ENCODE measurements at regions not wholly inside any gene's neighbourhood (a gene's known extent, or its start where the extent isn't known, plus 50 kb on each side); places are given as distances from the start of the nearest gene placed in this dataset.
"Not testable (repeated sequence)": the region's sequence is repeated elsewhere in the genome, so short reads cannot be mapped to it uniquely, and the experiment has no call there.

GRCh38 chr12:46988122-46988521, 91.3 kb upstream of the PCED1B start:
- WGBS, 2 donors = 50 to 55% methylated on average over 1 of the region's 1 CpG
- H3K9me3 ChIP-seq (ENCODE audit: control insufficient read depth in 2 of 2, insufficient read depth in 1 of 2, low read depth in 1 of 2, low read length in 1 of 2); H3K4me3 ChIP-seq (ENCODE audit: low read depth in 1 of 2, low read length in 2 of 2); H3K36me3 ChIP-seq (ENCODE audit: control insufficient read depth in 2 of 2, insufficient read depth in 2 of 2, low read length in 1 of 2); H3K27me3 ChIP-seq (ENCODE audit: control insufficient read depth in 1 of 2, insufficient read depth in 2 of 2, low read length in 2 of 2); H3K4me1 ChIP-seq (ENCODE audit: control insufficient read depth in 2 of 2, insufficient read depth in 2 of 2, low read length in 1 of 2); H3K27ac ChIP-seq (ENCODE audit: low read depth in 2 of 2, low read length in 1 of 2): not testable (repeated sequence)

GRCh38 chr12:46990211-46990610, 89.2 kb upstream of the PCED1B start:
- 74 to 75% methylated on average over 1 of the region's 1 CpG for WGBS, 2 donors

GRCh38 chr12:46992051-46992450, 87.4 kb upstream of the PCED1B start:
- not testable (repeated sequence) for H3K9me3 ChIP-seq (ENCODE audit: control insufficient read depth in 2 of 2, insufficient read depth in 1 of 2, low read depth in 1 of 2, low read length in 1 of 2); H3K4me1 ChIP-seq (ENCODE audit: control insufficient read depth in 2 of 2, insufficient read depth in 2 of 2, low read length in 1 of 2); H3K27me3 ChIP-seq (ENCODE audit: control insufficient read depth in 1 of 2, insufficient read depth in 2 of 2, low read length in 2 of 2); H3K36me3 ChIP-seq (ENCODE audit: control insufficient read depth in 2 of 2, insufficient read depth in 2 of 2, low read length in 1 of 2); H3K4me3 ChIP-seq (ENCODE audit: low read depth in 1 of 2, low read length in 2 of 2); H3K27ac ChIP-seq (ENCODE audit: low read depth in 2 of 2, low read length in 1 of 2)
- WGBS, 2 donors = 78 to 81% methylated on average over 5 of the region's 6 CpGs

More at GRCh38 chr12:46990211-46990610, 89.2 kb upstream of the PCED1B start:
- Histone ChIP-seq H3K9me3 (ENCODE audit: control insufficient read depth in 2 of 2, insufficient read depth in 1 of 2, low read depth in 1 of 2, low read length in 1 of 2) (no peaks in the 10 kb centered on the region), H3K4me1 (ENCODE audit: control insufficient read depth in 2 of 2, insufficient read depth in 2 of 2, low read length in 1 of 2) (no peaks in the 10 kb centered on the region), H3K36me3 (ENCODE audit: control insufficient read depth in 2 of 2, insufficient read depth in 2 of 2, low read length in 1 of 2) (no peaks in the 10 kb centered on the region), H3K27me3 (ENCODE audit: control insufficient read depth in 1 of 2, insufficient read depth in 2 of 2, low read length in 2 of 2) (no peaks in the 10 kb centered on the region), H3K4me3 (ENCODE audit: low read depth in 1 of 2, low read length in 2 of 2) (no peak overlapping the region), H3K27ac (ENCODE audit: low read depth in 2 of 2, low read length in 1 of 2) (no peak overlapping the region)

- Histone ChIP-seq H3K27me3 (ENCODE audit: control insufficient read depth in 1 of 2, insufficient read depth in 2 of 2, low read length in 2 of 2) (no peaks in the 10 kb centered on the region), H3K4me1 (ENCODE audit: control insufficient read depth in 2 of 2, insufficient read depth in 2 of 2, low read length in 1 of 2) (no peaks in the 10 kb centered on the region), H3K9me3 (ENCODE audit: control insufficient read depth in 2 of 2, insufficient read depth in 1 of 2, low read depth in 1 of 2, low read length in 1 of 2) (no peaks in the 10 kb centered on the region), H3K36me3 (ENCODE audit: control insufficient read depth in 2 of 2, insufficient read depth in 2 of 2, low read length in 1 of 2) (no peaks in the 10 kb centered on the region), H3K27ac (ENCODE audit: low read depth in 2 of 2, low read length in 1 of 2) (no peak overlapping the region), H3K4me3 (ENCODE audit: low read depth in 1 of 2, low read length in 2 of 2) (no peak overlapping the region)
- 80 to 83% methylated on average over 5 of the region's 5 CpGs for WGBS, 2 donors
These were observed 80.5 kb upstream of the PCED1B start for GRCh38 chr12:46998811-46999368.

- no peaks in the 10 kb centered on the region for H3K4me1 ChIP-seq (ENCODE audit: control insufficient read depth in 2 of 2, insufficient read depth in 2 of 2, low read length in 1 of 2)
- H3K9me3 ChIP-seq (ENCODE audit: control insufficient read depth in 2 of 2, insufficient read depth in 1 of 2, low read depth in 1 of 2, low read length in 1 of 2) = no peaks in the 10 kb centered on the region
- WGBS, 2 donors = 50 to 60% methylated on average over 2 of the region's 2 CpGs
- H3K4me3 ChIP-seq (ENCODE audit: low read depth in 1 of 2, low read length in 2 of 2) = no peak overlapping the region
- no peaks in the 10 kb centered on the region for H3K36me3 ChIP-seq (ENCODE audit: control insufficient read depth in 2 of 2, insufficient read depth in 2 of 2, low read length in 1 of 2)
- no peaks in the 10 kb centered on the region for H3K27me3 ChIP-seq (ENCODE audit: control insufficient read depth in 1 of 2, insufficient read depth in 2 of 2, low read length in 2 of 2)
- H3K27ac ChIP-seq (ENCODE audit: low read depth in 2 of 2, low read length in 1 of 2) = no peak overlapping the region
These were observed 74.8 kb upstream of the PCED1B start for GRCh38 chr12:47004634-47005033.

GRCh38 chr12:47007048-47007447, 72.4 kb upstream of the PCED1B start:
- WGBS, 2 donors = 80 to 81% methylated on average over 3 of the region's 3 CpGs
- Histone ChIP-seq H3K4me3 (ENCODE audit: low read depth in 1 of 2, low read length in 2 of 2) (no peak overlapping the region), H3K9me3 (ENCODE audit: control insufficient read depth in 2 of 2, insufficient read depth in 1 of 2, low read depth in 1 of 2, low read length in 1 of 2) (no peaks in the 10 kb centered on the region), H3K27ac (ENCODE audit: low read depth in 2 of 2, low read length in 1 of 2) (no peak overlapping the region), H3K4me1 (ENCODE audit: control insufficient read depth in 2 of 2, insufficient read depth in 2 of 2, low read length in 1 of 2) (no peaks in the 10 kb centered on the region), H3K36me3 (ENCODE audit: control insufficient read depth in 2 of 2, insufficient read depth in 2 of 2, low read length in 1 of 2) (no peaks in the 10 kb centered on the region), H3K27me3 (ENCODE audit: control insufficient read depth in 1 of 2, insufficient read depth in 2 of 2, low read length in 2 of 2) (no peaks in the 10 kb centered on the region)

GRCh38 chr12:47012552-47012951, 66.9 kb upstream of the PCED1B start:
- Histone ChIP-seq H3K4me3 (ENCODE audit: low read depth in 1 of 2, low read length in 2 of 2) (no peak overlapping the region), H3K4me1 (ENCODE audit: control insufficient read depth in 2 of 2, insufficient read depth in 2 of 2, low read length in 1 of 2) (no peaks in the 10 kb centered on the region), H3K27ac (ENCODE audit: low read depth in 2 of 2, low read length in 1 of 2) (no peak overlapping the region), H3K36me3 (ENCODE audit: control insufficient read depth in 2 of 2, insufficient read depth in 2 of 2, low read length in 1 of 2) (no peaks in the 10 kb centered on the region), H3K9me3 (ENCODE audit: control insufficient read depth in 2 of 2, insufficient read depth in 1 of 2, low read depth in 1 of 2, low read length in 1 of 2) (no peaks in the 10 kb centered on the region), H3K27me3 (ENCODE audit: control insufficient read depth in 1 of 2, insufficient read depth in 2 of 2, low read length in 2 of 2) (no peaks in the 10 kb centered on the region)
- WGBS, 2 donors = 92 to 97% methylated on average over 1 of the region's 1 CpG

GRCh38 chr12:47014474-47014873, 64.9 kb upstream of the PCED1B start:
- WGBS, 2 donors = 83 to 85% methylated on average over 2 of the region's 2 CpGs
- Histone ChIP-seq H3K36me3 (ENCODE audit: control insufficient read depth in 2 of 2, insufficient read depth in 2 of 2, low read length in 1 of 2) (no peaks in the 10 kb centered on the region), H3K27me3 (ENCODE audit: control insufficient read depth in 1 of 2, insufficient read depth in 2 of 2, low read length in 2 of 2) (no peaks in the 10 kb centered on the region), H3K9me3 (ENCODE audit: control insufficient read depth in 2 of 2, insufficient read depth in 1 of 2, low read depth in 1 of 2, low read length in 1 of 2) (no peaks in the 10 kb centered on the region), H3K27ac (ENCODE audit: low read depth in 2 of 2, low read length in 1 of 2) (no peak overlapping the region), H3K4me3 (ENCODE audit: low read depth in 1 of 2, low read length in 2 of 2) (no peak overlapping the region), H3K4me1 (ENCODE audit: control insufficient read depth in 2 of 2, insufficient read depth in 2 of 2, low read length in 1 of 2) (no peaks in the 10 kb centered on the region)

GRCh38 chr12:47015381-47015780, 64.0 kb upstream of the PCED1B start:
- Histone ChIP-seq H3K36me3 (ENCODE audit: control insufficient read depth in 2 of 2, insufficient read depth in 2 of 2, low read length in 1 of 2) (no peaks in the 10 kb centered on the region), H3K27me3 (ENCODE audit: control insufficient read depth in 1 of 2, insufficient read depth in 2 of 2, low read length in 2 of 2) (no peaks in the 10 kb centered on the region), H3K4me1 (ENCODE audit: control insufficient read depth in 2 of 2, insufficient read depth in 2 of 2, low read length in 1 of 2) (no peaks in the 10 kb centered on the region), H3K27ac (ENCODE audit: low read depth in 2 of 2, low read length in 1 of 2) (no peak overlapping the region), H3K9me3 (ENCODE audit: control insufficient read depth in 2 of 2, insufficient read depth in 1 of 2, low read depth in 1 of 2, low read length in 1 of 2) (no peaks in the 10 kb centered on the region), H3K4me3 (ENCODE audit: low read depth in 1 of 2, low read length in 2 of 2) (no peak overlapping the region)
- 91 to 98% methylated on average over 1 of the region's 1 CpG for WGBS, 2 donors

GRCh38 chr12:47017041-47017713, 62.2 kb upstream of the PCED1B start:
- Histone ChIP-seq H3K27ac (ENCODE audit: low read depth in 2 of 2, low read length in 1 of 2) (peak overlapping the region in 1 of 2 donors; percentile 18), H3K27me3 (ENCODE audit: control insufficient read depth in 1 of 2, insufficient read depth in 2 of 2, low read length in 2 of 2) (no peaks in the 10 kb centered on the region), H3K36me3 (ENCODE audit: control insufficient read depth in 2 of 2, insufficient read depth in 2 of 2, low read length in 1 of 2) (no peaks in the 10 kb centered on the region), H3K4me1 (ENCODE audit: control insufficient read depth in 2 of 2, insufficient read depth in 2 of 2, low read length in 1 of 2) (no peaks in the 10 kb centered on the region), H3K9me3 (ENCODE audit: control insufficient read depth in 2 of 2, insufficient read depth in 1 of 2, low read depth in 1 of 2, low read length in 1 of 2) (no peaks in the 10 kb centered on the region), H3K4me3 (ENCODE audit: low read depth in 1 of 2, low read length in 2 of 2) (no peak overlapping the region)
- 79 to 90% methylated on average over 6 of the region's 6 CpGs for WGBS, 2 donors

All from esophagus (tissue), 2 donors.